Fibroblast of villous mesenchyme (primary cell): ENCODE measurements at regions not wholly inside any gene's neighbourhood (a gene's known extent, or its start where the extent isn't known, plus 50 kb on each side); places are given as distances from the start of the nearest gene placed in this dataset.

Experiments used
- DNase-seq: peaks from one replicate; pipeline ENCODE4 v3.0.0-alpha.2; 2010; ENCODE audit warnings: low read depth
- H3K4me3 ChIP-seq: 2 replicates; pipeline ENCODE4 v1.5.1; 2011; ENCODE audit warnings: low read depth, mild to moderate bottlenecking, low read length
- CTCF ChIP-seq: IDR thresholded peaks from 2 replicates; pipeline ENCODE4 v1.5.1; 2012; ENCODE audit warnings: low read depth, mild to moderate bottlenecking, low read length; ENCODE audit not compliant: insufficient read depth

- TF ChIP-seq CTCF = no peak
- DNase-seq = no peak
- H3K4me3 ChIP-seq = no peak overlapping the region
Measured at GRCh38 chr20:10735195-10735949, 61.6 kb upstream of the JAG1 start.

DNA sequence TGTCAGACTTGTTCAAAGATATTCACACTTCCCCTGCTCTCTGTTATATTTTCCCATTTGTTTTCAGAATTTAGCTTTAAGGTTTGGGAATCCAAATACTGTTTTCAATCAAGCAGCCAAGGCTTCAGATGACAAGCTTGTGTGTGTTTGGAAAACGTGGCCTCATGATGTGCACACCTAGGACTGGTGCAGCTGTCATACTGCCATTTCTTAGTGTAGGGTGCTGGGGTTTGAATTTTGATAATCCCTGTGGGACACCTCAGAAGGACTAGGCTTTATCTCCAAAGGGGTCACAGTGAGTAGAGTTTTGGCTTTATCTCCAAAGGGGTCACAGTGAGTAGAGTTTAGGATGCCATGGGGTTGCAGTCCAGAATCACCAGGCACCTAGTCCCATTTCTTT, 65.3 kb upstream of the JAG1 start:
- H3K4me3 ChIP-seq = peak overlapping the region; percentile 32
- no peak for TF ChIP-seq CTCF
- DNase-seq = no peak

- no peak for DNase-seq
- TF ChIP-seq CTCF = no peak
- peak overlapping the region; percentile 32 for H3K4me3 ChIP-seq
Measured at GRCh38 chr20:10739566-10739965, 65.8 kb upstream of the JAG1 start.

DNA sequence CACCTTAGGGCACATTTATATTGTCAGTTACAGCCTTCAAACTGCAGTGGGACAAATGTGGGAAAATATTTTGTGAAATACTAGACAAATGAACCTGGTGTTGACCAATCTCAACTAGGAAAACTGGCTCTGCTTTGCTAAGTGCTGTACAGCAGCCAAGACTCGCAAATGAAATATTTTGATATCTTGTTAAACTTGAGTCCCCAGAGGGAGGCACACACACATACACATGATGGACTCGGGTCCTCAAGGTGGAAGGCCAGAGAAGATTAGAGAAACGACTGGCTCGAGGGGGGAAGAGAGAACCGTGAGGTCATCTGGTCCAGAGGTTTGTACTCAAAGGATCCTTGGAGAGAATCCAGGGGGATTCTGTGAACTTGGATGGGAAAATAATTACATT, 67.3 kb upstream of the JAG1 start:
- no peak for TF ChIP-seq CTCF
- no peak for DNase-seq
- H3K4me3 ChIP-seq = no peak overlapping the region

- TF ChIP-seq CTCF = no peak
- no peak for DNase-seq
- no peak overlapping the region for H3K4me3 ChIP-seq
Measured at GRCh38 chr20:10745790-10746189, 72.0 kb upstream of the JAG1 start.

GRCh38 chr20:10747019-10747418, 73.2 kb upstream of the JAG1 start:
- DNase-seq = peak; percentile 31
- no peak overlapping the region for H3K4me3 ChIP-seq
- no peak for TF ChIP-seq CTCF

DNA sequence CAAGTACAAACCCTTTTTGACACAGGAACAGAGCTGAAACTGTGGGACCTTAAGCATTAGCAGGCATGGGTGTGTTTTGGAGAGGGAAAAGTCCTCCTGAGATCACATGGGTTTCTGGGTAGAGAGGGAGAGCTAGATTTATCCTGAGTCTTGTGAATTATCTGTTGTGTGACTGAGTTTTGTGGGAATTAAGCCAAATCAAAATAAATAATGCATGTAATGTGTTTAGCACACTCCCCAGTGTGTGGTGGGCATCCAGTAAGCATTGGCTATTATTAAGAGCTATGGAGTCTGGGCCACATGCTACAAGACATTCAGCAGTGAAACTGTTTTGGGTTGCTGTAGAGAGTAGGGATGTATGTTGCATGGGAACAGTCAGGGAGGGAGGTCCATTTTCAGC, 75.3 kb upstream of the JAG1 start:
- TF ChIP-seq CTCF = no peak
- DNase-seq = no peak
- no peak overlapping the region for H3K4me3 ChIP-seq
